Fibroblast of skin of left biceps (primary cell): ENCODE measurements at regions not wholly inside any gene's neighbourhood (a gene's known extent, or its start where the extent isn't known, plus 50 kb on each side); places are given as distances from the start of the nearest gene placed in this dataset.

ENCODE experiments used
- DNase-seq, 2 experiments: peaks; one replicate each; pipeline ENCODE4 v3.0.0-alpha.2; 2013; ENCODE audit warnings: low read depth in 2 of 2

- no peak for DNase-seq
These were observed 151.3 kb upstream of the SLITRK3 start for GRCh38 chr3:165347526-165347925.

- DNase-seq: no peak
These were observed 150.3 kb upstream of the SLITRK3 start for GRCh38 chr3:165346503-165346902.

- DNase-seq: no peak
These were observed 147.0 kb upstream of the SLITRK3 start for GRCh38 chr3:165343185-165343584.

- peak; percentile 5 to 10 for DNase-seq
These were observed 143.6 kb upstream of the SLITRK3 start for GRCh38 chr3:165339753-165340152.

- peak; percentile 42 to 49 for DNase-seq
These were observed 140.6 kb upstream of the SLITRK3 start for GRCh38 chr3:165336786-165337185.
